ENCODE measurements at regions not wholly inside any gene's neighbourhood (a gene's known extent, or its start where the extent isn't known, plus 50 kb on each side); places are given as distances from the start of the nearest gene placed in this dataset.

- 36 to 49% (median 42%) methylated on average over 10 of the region's 10 CpGs for WGBS, 4 donors
- intact Hi-C loops (cut with DNase I) = no loop called here
- no peak for DNase-seq
- Histone ChIP-seq H3K4me3 (no peak overlapping the region), H3K27me3 (peaks cover 22% of the 10 kb centered on the region), H3K27ac (no peak overlapping the region), H3K4me1 (replicated peaks in 1 of 2) (no peaks in the 10 kb centered on the region), H3K9me3 (replicated peaks in 1 of 3) (no peaks in the 10 kb centered on the region), H3K36me3 (replicated peaks in 1 of 2) (no peaks in the 10 kb centered on the region)
- TF ChIP-seq POLR2A (IDR thresholded peaks at IDR 0.05) (no peak), CTCF (IDR thresholded peaks at IDR 0.05) (no peak)
Measured at GRCh38 chr17:36827081-36827480, 110.2 kb upstream of the LHX1 start.

GRCh38 chr17:36829676-36830075, 107.6 kb upstream of the LHX1 start:
- no peak for TF ChIP-seq POLR2A (IDR thresholded peaks at IDR 0.05)
- TF ChIP-seq CTCF (IDR thresholded peaks at IDR 0.05) = no peak
- intact Hi-C loops (cut with DNase I) = no loop called here

GRCh38 chr17:36833279-36833678, 104.0 kb upstream of the LHX1 start:
- intact Hi-C loops (cut with DNase I) = no loop called here
- H3K27ac ChIP-seq = no peak overlapping the region
- TF ChIP-seq CTCF (IDR thresholded peaks at IDR 0.05) (no peak), POLR2A (IDR thresholded peaks at IDR 0.05) (no peak)
- H3K4me1 ChIP-seq (replicated peaks in 1 of 2) = no peaks in the 10 kb centered on the region
- no peaks in the 10 kb centered on the region for H3K27me3 ChIP-seq
- H3K9me3 ChIP-seq (replicated peaks in 1 of 3) = no peaks in the 10 kb centered on the region
- H3K4me3 ChIP-seq = no peak overlapping the region
- no peak for DNase-seq
- H3K36me3 ChIP-seq (replicated peaks in 1 of 2) = no peaks in the 10 kb centered on the region
- WGBS, 4 donors = 44 to 100% (median 98%) methylated on average over 1 of the region's 1 CpG

More at GRCh38 chr17:36829676-36830075, 107.6 kb upstream of the LHX1 start:
- Histone ChIP-seq H3K27me3 (peaks cover 16% of the 10 kb centered on the region), H3K9me3 (replicated peaks in 1 of 3) (no peaks in the 10 kb centered on the region), H3K36me3 (replicated peaks in 1 of 2) (no peaks in the 10 kb centered on the region), H3K4me1 (replicated peaks in 1 of 2) (no peaks in the 10 kb centered on the region), H3K4me3 (no peak overlapping the region), H3K27ac (no peak overlapping the region)
- WGBS, 4 donors = 71 to 82% (median 79%) methylated on average over 5 of the region's 5 CpGs
- DNase-seq = no peak

- TF ChIP-seq POLR2A (IDR thresholded peaks at IDR 0.05) = no peak
- no peak for TF ChIP-seq CTCF (IDR thresholded peaks at IDR 0.05)
- intact Hi-C loops (cut with DNase I) = no loop called here
- H3K36me3 ChIP-seq (replicated peaks in 1 of 2) = no peaks in the 10 kb centered on the region
- 78 to 97% (median 82%) methylated on average over 4 of the region's 4 CpGs for WGBS, 4 donors
- no peaks in the 10 kb centered on the region for H3K4me1 ChIP-seq (replicated peaks in 1 of 2)
- H3K27ac ChIP-seq = no peak overlapping the region
- H3K9me3 ChIP-seq (replicated peaks in 1 of 3) = no peaks in the 10 kb centered on the region
- no peak overlapping the region for H3K4me3 ChIP-seq
- no peaks in the 10 kb centered on the region for H3K27me3 ChIP-seq
- DNase-seq = no peak
Measured at GRCh38 chr17:36835036-36835435, 102.2 kb upstream of the LHX1 start.

Data from adrenal gland (tissue), 9 donors.